SK-N-MC (cell line): ENCODE measurements at regions not wholly inside any gene's neighbourhood (a gene's known extent, or its start where the extent isn't known, plus 50 kb on each side); places are given as distances from the start of the nearest gene placed in this dataset.

Experiments used
- EZH2 ChIP-seq: fragments of 200-600 bp; sonication (generic); IDR thresholded peaks from one replicate; pipeline ENCODE4 v1.6.1; 2017; ENCODE audit warnings: antibody characterized with exemption
- POLR2AphosphoS5 ChIP-seq: IDR thresholded peaks from 2 replicates; pipeline ENCODE4 v1.6.1; 2012; ENCODE audit warnings: mild to moderate bottlenecking, low read depth, low read length, borderline replicate concordance

DNA sequence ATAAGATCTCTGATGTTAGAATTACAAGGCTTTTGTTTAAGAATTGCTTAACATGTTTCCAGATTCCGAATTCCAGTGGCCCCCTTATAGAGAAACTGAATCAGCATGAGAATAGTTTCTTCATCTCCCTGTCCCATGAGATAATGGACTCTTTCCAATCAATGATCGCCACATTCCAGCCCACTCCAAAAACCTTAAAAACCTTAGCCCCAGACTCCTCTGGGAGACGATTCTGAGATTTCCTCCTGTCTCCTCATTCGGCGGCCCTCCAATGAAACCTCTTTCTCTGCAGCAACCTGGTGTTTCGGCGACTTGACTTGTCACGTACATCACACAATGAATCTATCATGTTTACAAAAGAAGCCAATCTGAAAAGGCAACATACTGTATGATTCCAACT, 197.1 kb upstream of the PSMD7 start:
- TF ChIP-seq EZH2 (no peak), POLR2AphosphoS5 (no peak)
